ENCODE measurements at regions not wholly inside any gene's neighbourhood (a gene's known extent, or its start where the extent isn't known, plus 50 kb on each side); places are given as distances from the start of the nearest gene placed in this dataset.
"Not testable (repeated sequence)": the region's sequence is repeated elsewhere in the genome, so short reads cannot be mapped to it uniquely, and the experiment has no call there.

- no peak for DNase-seq
These were observed 181.6 kb upstream of the RASGRP1 start for GRCh38 chr15:38746211-38746610.

- no peak for DNase-seq
These were observed 184.1 kb upstream of the RASGRP1 start for GRCh38 chr15:38748710-38749109.

GRCh38 chr15:38750786-38751185 is 186.2 kb upstream of the RASGRP1 start:
- DNase-seq: no peak

GRCh38 chr15:38755718-38756117 is 191.1 kb upstream of the RASGRP1 start:
- DNase-seq: no peak

GRCh38 chr15:38756441-38756840 is 191.8 kb upstream of the RASGRP1 start:
- DNase-seq: no peak

- DNase-seq: no peak
These were observed 193.4 kb upstream of the RASGRP1 start for GRCh38 chr15:38758043-38758442.

- no peak for DNase-seq
These were observed 197.1 kb upstream of the RASGRP1 start for GRCh38 chr15:38761681-38762080.

GRCh38 chr15:38768970-38769369 is 204.4 kb upstream of the RASGRP1 start:
- DNase-seq: no peak

- DNase-seq: no peak
These were observed 204.9 kb upstream of the RASGRP1 start for GRCh38 chr15:38769492-38769891.

GRCh38 chr15:38774076-38774475 is 209.5 kb upstream of the RASGRP1 start:
- not testable (repeated sequence) for DNase-seq

- DNase-seq: no peak
These were observed 216.6 kb upstream of the RASGRP1 start for GRCh38 chr15:38781196-38781595.

- DNase-seq: no peak
These were observed 217.5 kb upstream of the RASGRP1 start for GRCh38 chr15:38782156-38782555.

GRCh38 chr15:38788918-38789317 is 224.3 kb upstream of the RASGRP1 start:
- no peak for DNase-seq

GRCh38 chr15:38789566-38789965 is 225.0 kb upstream of the RASGRP1 start:
- no peak for DNase-seq

GRCh38 chr15:38793206-38793810 is 228.7 kb upstream of the RASGRP1 start:
- no peak for DNase-seq

- no peak for DNase-seq
These were observed 231.0 kb upstream of the RASGRP1 start for GRCh38 chr15:38795471-38796245.

GRCh38 chr15:38796589-38796988 is 232.0 kb upstream of the RASGRP1 start:
- no peak for DNase-seq

- DNase-seq: not testable (repeated sequence)
These were observed 232.9 kb upstream of the RASGRP1 start for GRCh38 chr15:38797506-38797905.

- not testable (repeated sequence) for DNase-seq
These were observed 234.6 kb upstream of the RASGRP1 start for GRCh38 chr15:38799202-38799601.

GRCh38 chr15:38809621-38810020 is 245.0 kb upstream of the RASGRP1 start:
- no peak for DNase-seq

GRCh38 chr15:38810686-38811085 is 246.1 kb upstream of the RASGRP1 start:
- DNase-seq: no peak

GRCh38 chr15:38814254-38814653 is 249.6 kb upstream of the RASGRP1 start:
- DNase-seq: not testable (repeated sequence)

- DNase-seq: no peak
These were observed 250.3 kb upstream of the RASGRP1 start for GRCh38 chr15:38814891-38815290.

- peak; percentile 79 for DNase-seq
These were observed 253.0 kb upstream of the RASGRP1 start for GRCh38 chr15:38817427-38818156.

Measured in stimulated activated CD4-positive, alpha-beta T cell treated with anti-CD3 and anti-CD28 coated beads, Interleukin-1b, Interleukin-23, amount 100 ng/mL, for 48 hours (primary cell).